Endothelial cell of umbilical vein (primary cell): ENCODE measurements at regions not wholly inside any gene's neighbourhood (a gene's known extent, or its start where the extent isn't known, plus 50 kb on each side); places are given as distances from the start of the nearest gene placed in this dataset.

Source experiments
- BruUV-seq: library from RNA; stranded (reverse); fragments of 400-500 nt; replicated peaks from 2 replicates; lab custom pipeline; 2021; lab: Mats Ljungman, UMichigan
- CTCF ChIA-PET: fragments of 300-600, 350-600 bp; sonication (Branson Sonifier 250); formaldehyde crosslinking; loops from one replicate; lab custom pipeline; 2021; ENCODE audit warnings: antibody characterized with exemption, inconsistent platforms; lab: Charles Lee
- POLR2A ChIA-PET: fragments of 300-600, 350-600 bp; sonication (Branson Sonifier 250); formaldehyde crosslinking; loops from one replicate; lab custom pipeline; 2021; ENCODE audit warnings: antibody characterized with exemption, inconsistent platforms; lab: Charles Lee
- DNase-seq: peaks from one replicate; pipeline ENCODE4 v3.0.0-alpha.2; 2011; ENCODE audit warnings: low read depth, low spot score
- FAIRE-seq: peaks from 2 replicates; lab custom pipeline; 2011; peaks lifted over from hg19 to GRCh38; lab: Jason Lieb, UNC
- H2AFZ ChIP-seq: 2 replicates; pipeline ENCODE4 v1.6.0; 2012; ENCODE audit warnings: low read depth, low read length, control low read depth, inconsistent platforms
- H3K27ac ChIP-seq: 2 replicates; pipeline ENCODE4 v1.5.1; 2011; ENCODE audit warnings: low read depth, mild to moderate bottlenecking, control low read depth, low read length, moderate library complexity; ENCODE audit not compliant: insufficient read depth
- H3K27me3 ChIP-seq, 2 experiments: 2 replicates each; pipeline versions ENCODE4 v1.6.0 to v1.6.1; 2011; ENCODE audit warnings: low read length in 2 of 2, mixed read lengths in 1 of 2; ENCODE audit not compliant: control insufficient read depth in 2 of 2, insufficient read depth in 2 of 2
- H3K36me3 ChIP-seq, 2 experiments: 2 replicates in 1 of 2; 3 replicates in 1 of 2; pipeline ENCODE4 v1.5.1; 2011; ENCODE audit warnings: low read length in 2 of 2, mild to moderate bottlenecking in 1 of 2, moderate library complexity in 1 of 2; ENCODE audit not compliant: control insufficient read depth in 2 of 2, insufficient read depth in 2 of 2; ENCODE audit errors: extremely low read depth in 1 of 2
- H3K4me1 ChIP-seq: 3 replicates; pipeline ENCODE4 v1.5.1; 2011; ENCODE audit warnings: mild to moderate bottlenecking, low read length; ENCODE audit not compliant: control insufficient read depth, insufficient read depth; ENCODE audit errors: extremely low read depth
- H3K4me2 ChIP-seq: 2 replicates; pipeline ENCODE4 v1.6.1; 2011; ENCODE audit warnings: low read length, control low read depth, mixed read lengths; ENCODE audit not compliant: insufficient read depth
- H3K4me3 ChIP-seq, 3 experiments: fragments of 200-600 bp in 1 of 3; sonication (generic), shearing (Covaris generic) in 1 of 3; replicated peaks in 1 of 3; 2 replicates each; pipeline ENCODE4 v1.5.1; 2011 to 2016; ENCODE audit warnings: control low read depth in 3 of 3, low read length in 3 of 3, mild to moderate bottlenecking in 2 of 3, inconsistent platforms in 1 of 3, low read depth in 1 of 3, moderate library complexity in 1 of 3; ENCODE audit not compliant: insufficient read depth in 1 of 3
- H3K79me2 ChIP-seq: 2 replicates; pipeline ENCODE4 v1.6.0; 2012; ENCODE audit warnings: low read length, inconsistent platforms; ENCODE audit not compliant: control insufficient read depth, insufficient read depth
- H3K9ac ChIP-seq: replicated peaks from 2 replicates; pipeline ENCODE3; 2011; ENCODE audit warnings: low read length, control low read depth; ENCODE audit not compliant: insufficient read depth; ENCODE audit errors: extremely low read depth
- H3K9me1 ChIP-seq: replicated peaks from 3 replicates; pipeline ENCODE4 v1.6.0; 2011; ENCODE audit warnings: mild to moderate bottlenecking, low read length; ENCODE audit not compliant: control insufficient read depth, insufficient read depth; ENCODE audit errors: extremely low read depth
- H3K9me3 ChIP-seq: replicated peaks from 2 replicates; pipeline ENCODE4 v1.5.1; 2012; ENCODE audit warnings: low read length, inconsistent platforms; ENCODE audit not compliant: control insufficient read depth, insufficient read depth
- H4K20me1 ChIP-seq: replicated peaks from 2 replicates; pipeline ENCODE3; 2011; ENCODE audit warnings: mild to moderate bottlenecking, low read length; ENCODE audit not compliant: control insufficient read depth, insufficient read depth; ENCODE audit errors: extremely low read depth
- EZH2 ChIP-seq: IDR thresholded peaks from 2 replicates; pipeline ENCODE4 v1.6.1; 2012; ENCODE audit warnings: borderline replicate concordance, low read depth, mild to moderate bottlenecking, moderate library complexity, low read length, inconsistent platforms; ENCODE audit not compliant: severe bottlenecking
- FOS ChIP-seq: IDR thresholded peaks from 2 replicates; pipeline ENCODE4 v1.6.1; 2011; ENCODE audit warnings: mild to moderate bottlenecking, low read length, moderate library complexity, borderline replicate concordance; ENCODE audit not compliant: insufficient read depth
- GATA2 ChIP-seq: IDR thresholded peaks from 2 replicates; pipeline ENCODE4 v1.7.0; 2011; ENCODE audit warnings: low read depth, mild to moderate bottlenecking, moderate library complexity, mixed read lengths, low read length; ENCODE audit not compliant: insufficient read length, insufficient read depth
- JUN ChIP-seq: IDR thresholded peaks from 2 replicates; pipeline ENCODE4 v1.6.1; 2011; ENCODE audit warnings: borderline replicate concordance, low read depth; ENCODE audit not compliant: insufficient read length, insufficient read depth
- MYC ChIP-seq: IDR thresholded peaks from one replicate; pipeline ENCODE4 v1.6.1; 2011; ENCODE audit warnings: mild to moderate bottlenecking, low read depth, low read length
- POLR2A ChIP-seq: IDR thresholded peaks from 2 replicates; pipeline ENCODE4 v1.6.1; 2012; ENCODE audit warnings: low read depth, mild to moderate bottlenecking, control low read depth, low read length
- POLR2AphosphoS5 ChIP-seq: IDR thresholded peaks from 2 replicates; pipeline ENCODE4 v1.6.1; 2012; ENCODE audit warnings: low read depth, mild to moderate bottlenecking, control low read depth, low read length, moderate library complexity; ENCODE audit not compliant: insufficient read depth
- dilution Hi-C: fragments of 300-500 bp; cut with MboI; formaldehyde crosslinking; loops from one replicate; pipeline ENCODE4 v1.15.0; 2019; ENCODE audit warnings: low sequenced_read_pairs; ENCODE audit not compliant: extremely low pct_ligation_motif_present
- intact Hi-C: fragments of 100-400 bp; cut with micrococcal nuclease; formaldehyde crosslinking; loops from one replicate; pipeline ENCODE4 v1.10.0; 2022
- TF ChIP-seq, protein P1 (sequence below), 2 donors: IDR thresholded peaks; 1 replicate in 1 of 2; 2 replicates in 1 of 2; pipeline ENCODE4 v1.5.1; 2011; ENCODE audit warnings: low read length in 2 of 2, mild to moderate bottlenecking in 2 of 2, moderate library complexity in 2 of 2, control low read depth in 1 of 2, inconsistent platforms in 1 of 2, low read depth in 1 of 2; ENCODE audit not compliant: insufficient read depth in 1 of 2; ENCODE audit errors: extremely low read depth in 1 of 2
- TF ChIP-seq, protein P2 (sequence below): IDR thresholded peaks from 2 replicates; pipeline ENCODE4 v1.6.1; 2011; ENCODE audit not compliant: insufficient read depth, insufficient read length

DNA sequence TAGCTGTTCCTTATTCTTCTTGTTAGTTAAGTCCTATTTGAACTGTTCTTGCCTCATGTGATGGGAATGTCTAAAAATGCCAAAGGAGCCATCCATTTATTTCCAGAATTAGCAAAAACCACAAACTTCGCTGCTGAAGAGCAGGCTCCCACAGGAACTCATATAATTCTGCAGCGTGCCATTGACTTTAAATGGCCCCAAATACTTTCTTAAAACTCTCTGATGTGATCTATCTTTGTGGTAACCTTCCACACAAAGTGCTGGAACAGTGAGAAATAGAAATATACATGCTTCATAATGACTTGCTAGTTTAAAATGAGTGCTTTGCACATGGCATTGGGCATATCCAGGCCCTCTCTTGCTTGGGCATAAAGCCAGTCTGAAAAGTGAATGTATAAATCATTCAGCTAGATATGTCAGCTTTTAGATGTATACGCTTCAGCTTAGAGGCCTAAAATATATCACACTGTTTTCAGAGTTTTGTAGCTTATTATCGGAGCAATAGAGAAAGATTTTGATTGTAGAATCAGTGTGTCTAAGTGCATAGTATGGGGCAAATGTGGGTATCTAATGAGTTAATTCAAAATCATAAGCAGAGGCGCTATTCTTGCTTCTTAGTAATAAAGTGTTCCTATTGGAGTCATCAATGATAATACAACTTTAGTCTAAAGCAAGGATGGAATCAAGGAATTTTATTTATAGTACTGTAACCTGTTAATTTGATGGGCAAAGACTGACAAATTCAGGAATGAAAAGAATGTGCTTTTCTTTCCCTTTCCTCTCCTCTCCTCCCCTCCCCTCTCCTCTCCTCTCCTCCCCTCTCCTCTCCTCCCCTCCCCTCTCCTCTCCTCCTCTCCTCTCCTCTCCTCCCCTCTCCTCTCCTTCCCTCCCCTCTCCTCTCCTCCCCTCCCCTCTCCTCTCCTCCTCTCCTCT is 392.2 kb upstream of the ZFP42 start:
- Histone ChIP-seq H3K9me1 (no peaks in the 10 kb centered on the region), H3K4me1 (peaks cover 26% of the 10 kb centered on the region), H2AFZ (peak overlapping the region; percentile 87), H3K4me3 (no peak overlapping the region), H3K27me3 (no peaks in the 10 kb centered on the region), H3K9ac (peak overlapping the region; percentile 62), H3K4me2 (peak overlapping the region; percentile 78), H4K20me1 (no peaks in the 10 kb centered on the region), H3K27ac (peak overlapping the region; percentile 84), H3K9me3 (no peaks in the 10 kb centered on the region), H3K79me2 (no peaks in the 10 kb centered on the region), H3K36me3 (no peaks in the 10 kb centered on the region)
- no peak for TF ChIP-seq FOS
- TF ChIP-seq, protein P1, sequence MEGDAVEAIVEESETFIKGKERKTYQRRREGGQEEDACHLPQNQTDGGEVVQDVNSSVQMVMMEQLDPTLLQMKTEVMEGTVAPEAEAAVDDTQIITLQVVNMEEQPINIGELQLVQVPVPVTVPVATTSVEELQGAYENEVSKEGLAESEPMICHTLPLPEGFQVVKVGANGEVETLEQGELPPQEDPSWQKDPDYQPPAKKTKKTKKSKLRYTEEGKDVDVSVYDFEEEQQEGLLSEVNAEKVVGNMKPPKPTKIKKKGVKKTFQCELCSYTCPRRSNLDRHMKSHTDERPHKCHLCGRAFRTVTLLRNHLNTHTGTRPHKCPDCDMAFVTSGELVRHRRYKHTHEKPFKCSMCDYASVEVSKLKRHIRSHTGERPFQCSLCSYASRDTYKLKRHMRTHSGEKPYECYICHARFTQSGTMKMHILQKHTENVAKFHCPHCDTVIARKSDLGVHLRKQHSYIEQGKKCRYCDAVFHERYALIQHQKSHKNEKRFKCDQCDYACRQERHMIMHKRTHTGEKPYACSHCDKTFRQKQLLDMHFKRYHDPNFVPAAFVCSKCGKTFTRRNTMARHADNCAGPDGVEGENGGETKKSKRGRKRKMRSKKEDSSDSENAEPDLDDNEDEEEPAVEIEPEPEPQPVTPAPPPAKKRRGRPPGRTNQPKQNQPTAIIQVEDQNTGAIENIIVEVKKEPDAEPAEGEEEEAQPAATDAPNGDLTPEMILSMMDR (IDR thresholded peaks at IDR 0.05; ENCODE audit: extremely low read depth in 1 of 2, insufficient read depth in 1 of 2, low read depth in 1 of 2, low read length in 2 of 2), result no peak
- no peak for TF ChIP-seq MYC
- no peak for TF ChIP-seq JUN
- no peak for TF ChIP-seq EZH2
- TF ChIP-seq POLR2A, result no peak
- TF ChIP-seq, protein P2, sequence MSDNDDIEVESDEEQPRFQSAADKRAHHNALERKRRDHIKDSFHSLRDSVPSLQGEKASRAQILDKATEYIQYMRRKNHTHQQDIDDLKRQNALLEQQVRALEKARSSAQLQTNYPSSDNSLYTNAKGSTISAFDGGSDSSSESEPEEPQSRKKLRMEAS, result no peak
- no peak for TF ChIP-seq GATA2
- TF ChIP-seq POLR2AphosphoS5, result no peak
- no peak for DNase-seq
- ChIA-PET CTCF (interaction anchor here (0.6 to 1.0 kb wide), 2 partner anchors 8 to 934 kb away, joined by 4 read pairs; no protein-coding TSS in a partner anchor), POLR2A (no interaction called here)
- intact Hi-C loops (loop anchor here (2.0 to 5.0 kb wide), 2 partner anchors 776 to 935 kb away; no protein-coding TSS in a partner anchor), dilution Hi-C loops (no loop called here)
- no TSS peak for BruUV-seq
- FAIRE-seq, result no peak
